DOHH2 (cell line): ENCODE measurements at regions not wholly inside any gene's neighbourhood (a gene's known extent, or its start where the extent isn't known, plus 50 kb on each side); places are given as distances from the start of the nearest gene placed in this dataset.
"Not testable (repeated sequence)": the region's sequence is repeated elsewhere in the genome, so short reads cannot be mapped to it uniquely, and the experiment has no call there.

Experiments used
- H3F3A ChIP-seq: fragments of 200-600 bp; sonication (generic), shearing (Covaris generic); 2 replicates; pipeline ENCODE4 v1.6.0; 2016; ENCODE audit warnings: antibody characterized with exemption, mild to moderate bottlenecking; ENCODE audit not compliant: control insufficient read depth, insufficient read depth
- H3K27ac ChIP-seq: fragments of 200-600 bp; sonication (generic); 2 replicates; pipeline ENCODE4 v1.5.1; 2014; ENCODE audit warnings: low read depth, mild to moderate bottlenecking, low read length, moderate library complexity
- H3K27me3 ChIP-seq: fragments of 200-600 bp; sonication (generic); 2 replicates; pipeline ENCODE4 v1.6.1; 2014; ENCODE audit warnings: mild to moderate bottlenecking, low read length, mixed read lengths; ENCODE audit not compliant: control insufficient read depth
- H3K36me3 ChIP-seq: fragments of 200-600 bp; sonication (generic); 2 replicates; pipeline ENCODE4 v1.6.1; 2014; ENCODE audit warnings: mild to moderate bottlenecking, low read length, moderate library complexity, mixed read lengths; ENCODE audit not compliant: control insufficient read depth
- H3K4me1 ChIP-seq: fragments of 200-600 bp; sonication (generic); 2 replicates; pipeline ENCODE4 v1.6.1; 2014; ENCODE audit warnings: mild to moderate bottlenecking, low read length, mixed read lengths; ENCODE audit not compliant: control insufficient read depth
- H3K4me2 ChIP-seq: fragments of 200-600 bp; sonication (generic); 2 replicates; pipeline ENCODE4 v1.6.0; 2014; ENCODE audit warnings: mild to moderate bottlenecking, low read length, moderate library complexity
- H3K4me3 ChIP-seq: fragments of 200-600 bp; sonication (generic); 2 replicates; pipeline ENCODE4 v1.5.1; 2014; ENCODE audit warnings: mild to moderate bottlenecking, low read length, mixed read lengths
- H3K79me2 ChIP-seq: fragments of 200-600 bp; sonication (generic); 2 replicates; pipeline ENCODE4 v1.6.1; 2014; ENCODE audit warnings: mild to moderate bottlenecking, low read length, mixed read lengths; ENCODE audit not compliant: control insufficient read depth
- H3K9me2 ChIP-seq: fragments of 200-600 bp; sonication (generic); replicated peaks from 2 replicates; pipeline ENCODE4 v1.6.1; 2014; ENCODE audit warnings: mild to moderate bottlenecking, low read length, mixed read lengths; ENCODE audit not compliant: control insufficient read depth
- H3K9me3 ChIP-seq: fragments of 200-600 bp; sonication (generic); 2 replicates; pipeline ENCODE4 v1.6.1; 2014; ENCODE audit warnings: antibody characterized with exemption, low read length, mixed read lengths; ENCODE audit not compliant: control insufficient read depth, insufficient read depth
- H4K20me1 ChIP-seq: fragments of 200-600 bp; sonication (generic); 2 replicates; pipeline ENCODE4 v1.6.0; 2014; ENCODE audit warnings: low read depth, mild to moderate bottlenecking, antibody characterized with exemption, low read length, moderate library complexity; ENCODE audit not compliant: control insufficient read depth, insufficient read depth
- EZH2phosphoT487 ChIP-seq: fragments of 200-600 bp; sonication (generic); IDR thresholded peaks from 2 replicates; pipeline ENCODE4 v1.6.1; 2017; ENCODE audit warnings: borderline replicate concordance, mild to moderate bottlenecking, antibody characterized with exemption, low read length, moderate library complexity, mixed read lengths
- TF ChIP-seq, protein P1 (sequence below): fragments of 200-600 bp; sonication (generic); IDR thresholded peaks from one replicate; pipeline ENCODE4 v1.5.1; 2014; ENCODE audit warnings: antibody characterized with exemption, mild to moderate bottlenecking, low read depth, low read length; ENCODE audit not compliant: poor library complexity, severe bottlenecking

DNA sequence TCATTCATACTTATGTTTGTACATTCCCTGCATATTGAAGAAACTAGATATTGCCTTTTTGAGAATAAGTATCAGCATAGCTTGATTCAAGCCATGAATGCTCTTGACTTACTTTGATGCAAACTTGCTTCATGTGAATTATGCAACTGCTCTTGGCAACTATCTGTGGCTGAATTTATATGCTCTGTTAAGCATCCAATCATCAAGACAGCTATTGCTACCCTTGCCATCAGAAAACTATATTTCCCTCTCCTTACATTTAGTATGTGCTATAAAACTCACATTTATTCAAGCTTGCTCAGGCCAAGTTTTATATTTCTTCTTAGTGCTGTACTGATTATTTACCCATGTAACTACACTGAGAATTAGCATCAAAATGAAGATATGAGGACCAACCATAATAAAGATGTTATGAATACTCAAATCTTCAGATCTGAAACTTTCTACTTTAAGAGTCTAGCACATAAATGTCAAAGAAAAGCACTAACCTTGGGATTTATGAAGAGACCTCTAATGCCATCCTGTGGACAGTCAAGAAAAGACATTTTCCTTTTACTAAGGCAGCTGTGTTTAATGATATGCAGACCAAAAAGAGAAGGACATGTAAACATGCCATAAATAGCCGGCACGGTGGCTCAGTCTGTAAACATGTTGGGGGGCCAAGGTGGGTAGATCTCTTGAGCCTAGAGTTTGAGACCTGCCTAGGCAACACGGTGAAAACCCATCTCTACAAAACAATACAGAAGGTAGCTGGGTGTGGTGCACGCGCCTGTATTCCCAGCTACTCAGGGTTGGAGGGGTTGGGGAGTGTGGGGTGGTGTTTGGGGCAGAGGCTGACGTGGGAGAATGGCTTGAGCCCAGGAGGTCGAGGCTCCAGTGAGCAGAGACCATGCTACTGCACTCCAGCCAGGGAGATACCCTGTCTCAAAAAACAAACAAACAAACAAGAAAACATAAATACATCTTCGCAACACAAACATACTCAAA is 267.0 kb upstream of the TYRP1 start:
- Histone ChIP-seq H4K20me1 (no peaks in the 10 kb centered on the region), H3K4me1 (no peaks in the 10 kb centered on the region), H3K27ac (no peak overlapping the region), H3K4me3 (no peak overlapping the region), H3K79me2 (no peaks in the 10 kb centered on the region), H3K4me2 (no peak overlapping the region), H3F3A (no peaks in the 10 kb centered on the region), H3K36me3 (no peaks in the 10 kb centered on the region), H3K27me3 (no peaks in the 10 kb centered on the region), H3K9me2 (no peaks in the 10 kb centered on the region), H3K9me3 (no peaks in the 10 kb centered on the region)
- TF ChIP-seq, protein P1, sequence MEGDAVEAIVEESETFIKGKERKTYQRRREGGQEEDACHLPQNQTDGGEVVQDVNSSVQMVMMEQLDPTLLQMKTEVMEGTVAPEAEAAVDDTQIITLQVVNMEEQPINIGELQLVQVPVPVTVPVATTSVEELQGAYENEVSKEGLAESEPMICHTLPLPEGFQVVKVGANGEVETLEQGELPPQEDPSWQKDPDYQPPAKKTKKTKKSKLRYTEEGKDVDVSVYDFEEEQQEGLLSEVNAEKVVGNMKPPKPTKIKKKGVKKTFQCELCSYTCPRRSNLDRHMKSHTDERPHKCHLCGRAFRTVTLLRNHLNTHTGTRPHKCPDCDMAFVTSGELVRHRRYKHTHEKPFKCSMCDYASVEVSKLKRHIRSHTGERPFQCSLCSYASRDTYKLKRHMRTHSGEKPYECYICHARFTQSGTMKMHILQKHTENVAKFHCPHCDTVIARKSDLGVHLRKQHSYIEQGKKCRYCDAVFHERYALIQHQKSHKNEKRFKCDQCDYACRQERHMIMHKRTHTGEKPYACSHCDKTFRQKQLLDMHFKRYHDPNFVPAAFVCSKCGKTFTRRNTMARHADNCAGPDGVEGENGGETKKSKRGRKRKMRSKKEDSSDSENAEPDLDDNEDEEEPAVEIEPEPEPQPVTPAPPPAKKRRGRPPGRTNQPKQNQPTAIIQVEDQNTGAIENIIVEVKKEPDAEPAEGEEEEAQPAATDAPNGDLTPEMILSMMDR = no peak
- TF ChIP-seq EZH2phosphoT487 = no peak

DNA sequence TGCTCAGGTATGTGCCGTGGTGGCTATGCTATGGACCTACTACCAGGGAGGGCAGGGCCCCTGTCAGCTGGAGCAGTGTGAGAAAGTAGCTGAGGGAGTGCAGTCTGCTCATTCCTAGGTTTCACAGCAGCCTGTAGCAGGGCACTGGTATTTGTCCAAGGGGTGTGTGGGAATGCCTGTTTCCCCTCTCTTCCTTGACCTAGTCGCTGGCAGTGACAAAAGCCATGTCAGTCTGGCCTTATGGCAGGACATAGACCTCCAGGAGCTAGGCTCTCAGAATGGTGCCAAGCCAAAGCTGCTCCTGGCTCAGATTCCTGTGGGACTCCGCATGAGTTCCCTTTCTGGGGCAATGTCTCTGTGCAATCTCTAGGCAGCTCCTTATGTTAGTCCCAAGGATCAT is 253.9 kb upstream of the TYRP1 start:
- Histone ChIP-seq H3K4me3 (no peak overlapping the region), H3K9me3 (no peaks in the 10 kb centered on the region; the same call in 1 of the 2 replicates), H3K4me2 (no peak overlapping the region), H3K27ac (no peak overlapping the region), H3K27me3 (no peaks in the 10 kb centered on the region), H3K9me2 (no peaks in the 10 kb centered on the region), H4K20me1 (no peaks in the 10 kb centered on the region), H3K79me2 (no peaks in the 10 kb centered on the region), H3F3A (no peaks in the 10 kb centered on the region), H3K4me1 (no peaks in the 10 kb centered on the region), H3K36me3 (no peaks in the 10 kb centered on the region)
- TF ChIP-seq, protein P1 = no peak
- no peak for TF ChIP-seq EZH2phosphoT487

DNA sequence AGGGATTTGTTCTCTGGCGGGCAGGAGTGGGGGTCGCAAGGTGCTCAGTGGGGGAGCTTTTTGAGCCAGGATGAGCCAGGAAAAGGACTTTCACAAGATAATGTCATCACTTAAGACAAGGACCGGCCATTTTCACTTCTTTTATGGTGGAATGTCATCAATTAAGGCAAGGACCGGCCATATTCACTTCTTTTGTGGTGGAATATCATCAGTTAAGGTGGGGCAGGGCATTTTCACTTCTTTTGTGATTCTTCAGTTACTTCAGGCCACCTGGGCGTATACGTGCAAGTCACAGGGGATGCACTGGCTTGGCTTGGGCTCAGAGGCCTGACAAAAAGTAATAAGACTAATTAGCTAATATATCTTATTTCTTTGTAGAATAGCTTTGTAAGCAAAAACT is 252.1 kb upstream of the TYRP1 start:
- H3K36me3 ChIP-seq, H3K9me3 ChIP-seq, H3K27ac ChIP-seq, H4K20me1 ChIP-seq, H3K4me2 ChIP-seq, H3K9me2 ChIP-seq, H3K4me3 ChIP-seq, H3K79me2 ChIP-seq, H3K27me3 ChIP-seq, H3K4me1 ChIP-seq, H3F3A ChIP-seq: not testable (repeated sequence)

DNA sequence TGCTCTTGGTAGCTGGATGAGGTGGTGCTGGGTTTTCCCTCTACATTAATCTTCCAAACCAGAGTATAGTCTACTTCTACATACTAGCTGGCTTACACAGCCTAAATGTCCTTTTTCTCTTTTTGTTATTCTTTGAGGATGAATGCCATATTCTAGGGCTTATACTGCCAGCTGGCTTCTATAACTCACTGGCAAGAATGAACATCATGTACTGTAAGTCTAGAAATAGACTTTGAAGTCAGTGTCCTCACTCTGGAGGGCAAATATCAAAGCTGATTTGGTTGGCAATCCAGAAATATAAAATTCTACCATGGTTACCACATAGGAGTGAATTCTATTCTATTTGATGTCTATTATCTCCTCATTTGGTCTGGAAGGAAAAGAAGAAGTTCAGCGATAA is 251.7 kb upstream of the TYRP1 start:
- H3K27ac ChIP-seq = no peak overlapping the region

More for the DNA sequence above, 251.7 kb upstream of the TYRP1 start:
- Histone ChIP-seq H4K20me1 (no peaks in the 10 kb centered on the region), H3F3A (no peaks in the 10 kb centered on the region), H3K9me3 (no peaks in the 10 kb centered on the region; the same call in 1 of the 2 replicates), H3K9me2 (no peaks in the 10 kb centered on the region), H3K36me3 (no peaks in the 10 kb centered on the region), H3K4me3 (no peak overlapping the region), H3K79me2 (no peaks in the 10 kb centered on the region), H3K4me1 (no peaks in the 10 kb centered on the region), H3K27me3 (no peaks in the 10 kb centered on the region), H3K4me2 (no peak overlapping the region)
- TF ChIP-seq, protein P1 = no peak
- TF ChIP-seq EZH2phosphoT487 = no peak
